GM19324 (cell line): ENCODE measurements at regions not wholly inside any gene's neighbourhood (a gene's known extent, or its start where the extent isn't known, plus 50 kb on each side); places are given as distances from the start of the nearest gene placed in this dataset.

ENCODE experiments used
- ATAC-seq: cut with Tn5 transposase; IDR thresholded peaks from one replicate; pipeline ENCODE4 v1.9.1; 2021; ENCODE audit warnings: mild to moderate bottlenecking, moderate library complexity; ENCODE audit not compliant: unreplicated experiment, low FRiP score

GRCh38 chr2:180497621-180498152 lies 482.7 kb upstream of the UBE2E3 start:
- no peak for ATAC-seq

DNA sequence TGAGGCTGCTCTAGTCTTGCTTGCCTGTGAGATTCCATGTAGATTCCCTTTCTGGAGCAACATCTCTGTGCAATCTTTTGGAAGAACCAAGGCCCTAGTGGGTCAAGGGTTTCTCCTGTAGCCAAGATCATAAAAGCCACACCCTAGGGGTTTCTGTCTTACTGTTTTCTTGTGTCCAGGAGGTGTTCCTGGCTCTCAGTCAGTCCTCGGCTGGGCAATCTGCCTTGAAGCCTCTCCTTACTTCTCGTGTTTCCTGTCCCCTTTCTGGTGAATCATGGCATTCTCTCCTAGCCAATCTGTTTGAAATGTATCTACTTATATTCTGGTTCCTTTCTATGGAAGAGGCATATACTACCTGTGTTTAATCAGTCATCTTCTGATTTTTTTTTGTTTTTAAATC lies 484.8 kb upstream of the UBE2E3 start:
- ATAC-seq: no peak

DNA sequence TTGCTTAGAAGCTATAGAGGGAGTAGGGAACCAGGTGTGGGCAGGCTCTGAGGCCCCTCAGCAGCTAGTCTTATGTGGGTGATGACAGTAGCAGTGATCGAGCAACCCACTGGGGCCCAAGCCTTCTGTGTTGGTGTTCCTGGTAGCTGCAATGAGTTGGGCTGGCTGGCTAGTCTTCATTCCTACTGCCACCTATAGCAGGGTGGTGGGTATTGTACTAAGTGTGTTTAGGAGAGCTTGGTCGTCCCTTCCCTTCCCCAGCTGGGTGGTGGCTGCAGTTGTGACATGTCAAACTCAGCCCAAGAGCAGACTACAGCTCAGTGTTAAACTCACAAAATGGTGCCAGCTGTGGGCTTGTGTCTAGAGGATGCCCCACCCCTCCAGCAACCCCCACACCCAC lies 486.1 kb upstream of the UBE2E3 start:
- ATAC-seq: no peak

GRCh38 chr2:180482696-180483095 lies 475.6 kb upstream of the CWC22 start:
- ATAC-seq: no peak

DNA sequence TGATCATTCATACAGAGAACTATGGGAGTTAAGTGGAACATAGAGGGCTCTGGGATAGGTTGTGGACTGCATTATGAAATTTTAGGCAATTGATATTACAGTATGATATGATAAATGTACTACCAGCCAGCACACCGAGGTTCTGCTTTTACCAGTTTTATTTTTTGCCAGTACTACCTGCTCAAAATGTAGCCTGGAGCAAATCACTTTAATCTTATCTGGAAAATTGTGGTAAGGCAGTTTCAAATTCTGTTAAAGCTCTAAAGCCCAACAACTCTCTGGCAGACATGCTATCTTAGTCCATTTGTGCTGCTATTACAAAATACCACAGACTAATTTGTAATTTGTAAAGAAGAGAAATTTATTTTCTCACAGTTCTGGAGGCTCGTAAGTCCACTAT lies 474.9 kb upstream of the CWC22 start:
- ATAC-seq: no peak

GRCh38 chr2:180478883-180479282 lies 471.8 kb upstream of the CWC22 start:
- ATAC-seq: no peak

- ATAC-seq: no peak
Measured at GRCh38 chr2:180474716-180475115, 467.6 kb upstream of the CWC22 start.

DNA sequence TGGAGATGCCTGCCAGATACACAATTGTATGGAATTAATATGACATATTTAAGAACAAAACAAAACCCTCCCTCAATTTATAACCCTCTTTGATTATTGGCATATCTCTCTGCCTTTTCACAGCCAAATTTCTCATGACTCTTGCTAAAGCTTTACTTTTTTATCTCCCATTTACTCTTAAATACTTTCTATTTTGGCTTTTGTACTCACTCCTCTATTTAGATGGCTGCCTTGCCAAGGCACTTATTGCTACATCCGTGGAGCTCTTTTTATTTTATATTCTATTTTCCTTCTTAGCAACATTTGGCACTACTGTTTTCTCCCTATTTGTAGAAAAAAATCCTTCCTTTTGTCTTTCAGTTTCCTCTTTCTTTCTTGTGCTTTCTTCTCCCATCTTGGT lies 466.4 kb upstream of the CWC22 start:
- ATAC-seq: no peak

GRCh38 chr2:180472133-180472532 lies 465.0 kb upstream of the CWC22 start:
- no peak for ATAC-seq

DNA sequence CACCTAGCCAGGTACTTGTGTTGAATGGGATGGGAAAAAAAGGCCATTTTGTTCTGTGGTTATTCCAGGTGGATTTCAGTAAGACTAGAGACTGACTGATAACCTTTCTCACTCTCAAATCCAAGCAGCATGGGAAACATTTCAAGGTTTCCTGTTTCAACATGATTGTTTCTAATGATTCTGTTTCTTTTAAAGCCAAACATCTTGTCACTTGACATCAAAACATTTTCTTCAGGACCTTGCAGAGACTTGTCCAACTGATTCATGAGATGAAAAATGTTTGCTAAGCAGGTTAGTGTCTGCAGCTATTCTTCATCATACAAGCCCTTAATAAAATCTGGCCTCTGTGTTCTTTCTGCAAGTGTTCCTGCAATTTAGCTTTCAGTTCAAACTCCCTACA lies 456.5 kb upstream of the CWC22 start:
- no peak for ATAC-seq

- ATAC-seq: no peak
Measured at GRCh38 chr2:180461761-180462160, 454.7 kb upstream of the CWC22 start.

DNA sequence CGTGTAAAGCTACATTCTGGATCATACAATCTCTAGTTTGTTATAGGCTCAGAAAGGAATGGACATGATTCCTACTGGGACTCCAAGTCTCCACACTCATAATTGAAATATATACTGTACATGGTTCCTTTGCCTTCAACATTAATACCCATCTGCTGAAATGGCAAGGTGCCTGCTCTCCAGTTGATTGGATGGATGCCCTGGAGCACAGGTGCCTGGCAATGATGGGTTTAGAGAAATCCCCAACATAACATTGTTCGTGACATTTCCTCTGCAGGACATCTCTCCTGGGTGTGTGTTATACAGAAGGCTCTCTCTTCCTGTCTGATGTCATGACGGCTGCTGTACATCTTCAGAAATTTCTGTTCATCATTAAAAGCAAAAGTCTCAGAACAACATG lies 449.7 kb upstream of the CWC22 start:
- no peak for ATAC-seq

- no peak for ATAC-seq
Measured at GRCh38 chr2:180450841-180451240, 443.7 kb upstream of the CWC22 start.

DNA sequence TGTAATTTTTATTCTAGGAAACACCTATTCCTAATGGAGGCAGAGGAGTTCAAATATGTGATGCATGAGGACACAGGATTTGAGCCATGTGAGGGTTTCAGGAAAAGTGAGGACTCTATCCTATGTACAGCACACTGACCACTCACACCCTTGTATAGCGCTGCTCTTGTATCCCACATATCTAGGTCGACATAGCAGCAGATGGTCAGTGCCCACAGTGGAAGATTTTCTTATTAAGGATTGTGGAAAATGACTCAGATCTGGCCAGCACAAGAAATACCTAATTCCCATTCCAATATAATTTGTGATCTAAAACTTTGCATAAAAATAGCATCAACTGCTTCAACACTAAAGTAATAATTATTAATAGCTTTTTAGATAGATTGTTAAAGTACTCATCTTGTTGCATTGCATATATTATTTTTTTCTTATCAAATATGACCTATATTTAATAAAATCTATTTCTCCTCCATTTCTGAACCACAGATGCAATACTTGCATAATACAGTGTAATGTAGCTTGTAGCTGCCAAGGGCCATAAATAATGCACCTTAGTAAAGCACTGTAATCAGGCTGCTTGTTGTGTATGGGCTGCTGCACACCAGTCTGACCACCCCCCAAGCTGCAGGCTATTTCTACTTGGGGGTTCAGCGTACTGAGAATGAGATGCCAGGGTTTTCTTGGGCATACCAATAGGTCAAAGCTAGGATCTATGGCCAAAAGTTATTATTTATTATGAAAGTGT lies 442.2 kb upstream of the CWC22 start:
- ATAC-seq: no peak

DNA sequence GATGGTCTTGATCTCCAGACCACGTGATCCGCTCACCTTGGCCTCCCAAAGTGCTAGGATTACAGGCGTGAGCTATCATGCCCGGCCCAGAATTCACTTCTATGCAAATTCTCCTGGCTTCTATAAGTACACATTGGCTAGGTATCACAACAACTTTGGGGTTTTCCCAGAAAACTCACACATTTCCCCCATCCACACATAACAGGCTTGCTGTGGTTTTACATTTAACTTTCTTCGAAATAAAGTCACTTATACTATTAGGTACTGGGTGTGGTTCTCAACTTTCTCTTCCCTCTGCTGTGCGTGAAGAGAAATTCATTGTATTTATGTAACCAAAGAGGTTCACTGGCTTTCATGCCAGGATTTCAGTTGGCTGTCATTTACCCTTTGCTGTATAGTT lies 439.4 kb upstream of the CWC22 start:
- ATAC-seq: no peak

- ATAC-seq: no peak
Measured at GRCh38 chr2:180443888-180444287, 436.8 kb upstream of the CWC22 start.

- no peak for ATAC-seq
Measured at GRCh38 chr2:180442860-180443644, 436.0 kb upstream of the CWC22 start.

DNA sequence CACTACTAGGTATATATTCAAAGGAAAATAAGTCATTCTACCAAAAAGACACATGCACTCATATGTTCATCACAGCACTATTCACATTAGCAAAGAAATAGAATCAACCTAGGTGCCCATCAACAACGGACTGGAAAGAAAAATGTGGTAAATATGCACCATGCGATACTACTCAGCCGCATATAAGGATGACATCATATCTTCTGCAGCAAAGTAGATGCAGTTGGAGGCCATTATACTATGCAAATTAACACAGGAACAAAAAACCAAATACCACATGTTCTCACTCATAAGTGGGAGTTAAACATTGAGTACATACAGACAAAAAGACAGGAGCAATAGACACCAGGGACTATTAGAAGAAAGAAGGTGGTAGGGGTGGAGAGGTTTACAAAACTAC lies 412.1 kb upstream of the CWC22 start:
- ATAC-seq: no peak

- ATAC-seq: no peak
Measured at GRCh38 chr2:180416627-180417026, 409.5 kb upstream of the CWC22 start.

GRCh38 chr2:180413336-180413735 lies 406.2 kb upstream of the CWC22 start:
- ATAC-seq: no peak

- ATAC-seq: no peak
Measured at GRCh38 chr2:180412219-180412618, 405.1 kb upstream of the CWC22 start.

- peak; percentile 55 for ATAC-seq
Measured at GRCh38 chr2:180411661-180412060, 404.6 kb upstream of the CWC22 start.
